ENCODE measurements at regions not wholly inside any gene's neighbourhood (a gene's known extent, or its start where the extent isn't known, plus 50 kb on each side); places are given as distances from the start of the nearest gene placed in this dataset.

GRCh38 chr22:27297125-27297524, 504.4 kb downstream of the MN1 start:
- no peaks in the 10 kb centered on the region for H3K9me3 Mint-ChIP-seq
- intact Hi-C loops (cut with micrococcal nuclease) = no loop called here
- ATAC-seq = no peak

GRCh38 chr22:27298332-27298731, 503.2 kb downstream of the MN1 start:
- ATAC-seq (no peak), DNase-seq (no peak)
- ChIA-PET POLR2A (no interaction called here), CTCF (no interaction called here)
- Mint-ChIP-seq H3K9me3 (no peaks in the 10 kb centered on the region), H3K36me3 (no peaks in the 10 kb centered on the region), H3K27ac (no peak overlapping the region), H3K4me3 (no peak overlapping the region), H3K27me3 (peaks cover 14 to 54% (median 43%) of the 10 kb centered on the region in 5 donors), H3K4me1 (peaks cover 0 to 5% (median 0%) of the 10 kb centered on the region in 7 donors)
- Histone ChIP-seq H3K4me3 (ENCODE audit: low read length) (no peak overlapping the region), H3K27me3 (ENCODE audit: control insufficient read depth in 2 of 2, insufficient read depth in 2 of 2, low read length in 2 of 2) (peaks cover 0 to 3% of the 10 kb centered on the region in 2 donors), H3K36me3 (ENCODE audit: control insufficient read depth in 2 of 3, insufficient read depth in 3 of 3, low read length in 3 of 3) (no peaks in the 10 kb centered on the region), H3K9me3 (ENCODE audit: control insufficient read depth in 2 of 3, low read length in 3 of 3) (no peaks in the 10 kb centered on the region), H3K4me1 (ENCODE audit: control insufficient read depth in 2 of 2, insufficient read depth in 2 of 2, low read length in 2 of 2) (no peaks in the 10 kb centered on the region), H3K27ac (ENCODE audit: low read depth, low read length) (no peak overlapping the region)
- intact Hi-C loops (cut with micrococcal nuclease) = no loop called here

More at GRCh38 chr22:27297125-27297524, 504.4 kb downstream of the MN1 start:
- Mint-ChIP-seq H3K27ac (no peak overlapping the region), H3K36me3 (no peaks in the 10 kb centered on the region), H3K4me1 (peaks cover 0 to 5% (median 0%) of the 10 kb centered on the region in 7 donors), H3K27me3 (peaks cover 14 to 59% (median 43%) of the 10 kb centered on the region in 5 donors), H3K4me3 (no peak overlapping the region)
- Histone ChIP-seq H3K4me3 (ENCODE audit: low read length) (no peak overlapping the region), H3K9me3 (ENCODE audit: control insufficient read depth in 2 of 3, low read length in 3 of 3) (no peaks in the 10 kb centered on the region), H3K4me1 (ENCODE audit: control insufficient read depth in 2 of 2, insufficient read depth in 2 of 2, low read length in 2 of 2) (no peaks in the 10 kb centered on the region), H3K27me3 (ENCODE audit: control insufficient read depth in 2 of 2, insufficient read depth in 2 of 2, low read length in 2 of 2) (peaks cover 0 to 3% of the 10 kb centered on the region in 2 donors), H3K27ac (ENCODE audit: low read depth, low read length) (no peak overlapping the region), H3K36me3 (ENCODE audit: control insufficient read depth in 2 of 3, insufficient read depth in 3 of 3, low read length in 3 of 3) (no peaks in the 10 kb centered on the region)
- POLR2A ChIA-PET = no interaction called here
- CTCF ChIA-PET = no interaction called here
- DNase-seq = no peak

GRCh38 chr22:27298742-27299141, 502.8 kb downstream of the MN1 start:
- Mint-ChIP-seq H3K9me3 (peaks cover 0 to 3% (median 0%) of the 10 kb centered on the region in 11 donors), H3K36me3 (no peaks in the 10 kb centered on the region), H3K27me3 (peaks cover 14 to 58% (median 47%) of the 10 kb centered on the region in 5 donors), H3K4me1 (peaks cover 0 to 5% (median 0%) of the 10 kb centered on the region in 7 donors), H3K27ac (no peak overlapping the region), H3K4me3 (no peak overlapping the region)
- Histone ChIP-seq H3K27ac (ENCODE audit: low read depth, low read length) (no peak overlapping the region), H3K27me3 (ENCODE audit: control insufficient read depth in 2 of 2, insufficient read depth in 2 of 2, low read length in 2 of 2) (peaks cover 0 to 3% of the 10 kb centered on the region in 2 donors), H3K4me3 (ENCODE audit: low read length) (no peak overlapping the region), H3K36me3 (ENCODE audit: control insufficient read depth in 2 of 3, insufficient read depth in 3 of 3, low read length in 3 of 3) (no peaks in the 10 kb centered on the region), H3K9me3 (ENCODE audit: control insufficient read depth in 2 of 3, low read length in 3 of 3) (peaks cover 0 to 2% (median 0%) of the 10 kb centered on the region in 3 experiments), H3K4me1 (ENCODE audit: control insufficient read depth in 2 of 2, insufficient read depth in 2 of 2, low read length in 2 of 2) (no peaks in the 10 kb centered on the region)
- no peak for DNase-seq
- ChIA-PET CTCF (no interaction called here), POLR2A (no interaction called here)
- ATAC-seq = no peak
- intact Hi-C loops (cut with micrococcal nuclease) = no loop called here

- H3K4me3 ChIP-seq (ENCODE audit: low read length) = no peak overlapping the region
- ATAC-seq (no peak), DNase-seq (no peak)
- Mint-ChIP-seq H3K9me3 (peaks cover 0 to 5% (median 0%) of the 10 kb centered on the region in 11 donors), H3K4me3 (no peak overlapping the region), H3K4me1 (peaks cover 0 to 5% (median 0%) of the 10 kb centered on the region in 7 donors), H3K36me3 (no peaks in the 10 kb centered on the region), H3K27ac (no peak overlapping the region), H3K27me3 (peaks cover 14 to 61% (median 48%) of the 10 kb centered on the region in 5 donors)
- no peaks in the 10 kb centered on the region for H3K36me3 ChIP-seq (ENCODE audit: control insufficient read depth in 2 of 3, insufficient read depth in 3 of 3, low read length in 3 of 3)
- peaks cover 0 to 4% (median 0%) of the 10 kb centered on the region in 3 experiments for H3K9me3 ChIP-seq (ENCODE audit: control insufficient read depth in 2 of 3, low read length in 3 of 3)
- CTCF ChIA-PET = no interaction called here
- H3K27me3 ChIP-seq (ENCODE audit: control insufficient read depth in 2 of 2, insufficient read depth in 2 of 2, low read length in 2 of 2) = peaks cover 0 to 3% of the 10 kb centered on the region in 2 donors
- POLR2A ChIA-PET = no interaction called here
- H3K27ac ChIP-seq (ENCODE audit: low read depth, low read length) = no peak overlapping the region
- intact Hi-C loops (cut with micrococcal nuclease) = no loop called here
- no peaks in the 10 kb centered on the region for H3K4me1 ChIP-seq (ENCODE audit: control insufficient read depth in 2 of 2, insufficient read depth in 2 of 2, low read length in 2 of 2)
Measured at GRCh38 chr22:27299181-27300085, 502.1 kb downstream of the MN1 start.

GRCh38 chr22:27300536-27301285, 500.8 kb downstream of the MN1 start:
- H3K36me3 ChIP-seq (ENCODE audit: control insufficient read depth in 2 of 3, insufficient read depth in 3 of 3, low read length in 3 of 3) = no peaks in the 10 kb centered on the region
- H3K27me3 ChIP-seq (ENCODE audit: control insufficient read depth in 2 of 2, insufficient read depth in 2 of 2, low read length in 2 of 2) = peaks cover 0 to 3% of the 10 kb centered on the region in 2 donors
- H3K27ac ChIP-seq (ENCODE audit: low read depth, low read length) = no peak overlapping the region
- H3K27ac Mint-ChIP-seq = no peak overlapping the region
- ChIA-PET POLR2A (no interaction called here), CTCF (no interaction called here)
- H3K4me1 ChIP-seq (ENCODE audit: control insufficient read depth in 2 of 2, insufficient read depth in 2 of 2, low read length in 2 of 2) = no peaks in the 10 kb centered on the region
- H3K4me3 Mint-ChIP-seq = peak overlapping the region in 1 of 10 donors; percentile 21
- intact Hi-C loops (cut with micrococcal nuclease) = no loop called here
- peaks cover 0 to 4% (median 0%) of the 10 kb centered on the region in 3 experiments for H3K9me3 ChIP-seq (ENCODE audit: control insufficient read depth in 2 of 3, low read length in 3 of 3)
- DNase-seq (no peak), ATAC-seq (no peak)
- no peaks in the 10 kb centered on the region for H3K36me3 Mint-ChIP-seq
- H3K9me3 Mint-ChIP-seq = peaks cover 0 to 5% (median 0%) of the 10 kb centered on the region in 11 donors
- peaks cover 0 to 5% (median 0%) of the 10 kb centered on the region in 7 donors for H3K4me1 Mint-ChIP-seq
- no peak overlapping the region for H3K4me3 ChIP-seq (ENCODE audit: low read length)
- peaks cover 14 to 55% (median 42%) of the 10 kb centered on the region in 5 donors for H3K27me3 Mint-ChIP-seq

GRCh38 chr22:27302501-27302900, 499.1 kb downstream of the MN1 start:
- no peak overlapping the region for H3K27ac Mint-ChIP-seq
- H3K36me3 ChIP-seq (ENCODE audit: control insufficient read depth in 2 of 3, insufficient read depth in 3 of 3, low read length in 3 of 3) = no peaks in the 10 kb centered on the region
- no peak overlapping the region for H3K4me3 Mint-ChIP-seq
- no peaks in the 10 kb centered on the region for H3K36me3 Mint-ChIP-seq
- H3K27ac ChIP-seq (ENCODE audit: low read depth, low read length) = no peak overlapping the region
- no peaks in the 10 kb centered on the region for H3K4me1 ChIP-seq (ENCODE audit: control insufficient read depth in 2 of 2, insufficient read depth in 2 of 2, low read length in 2 of 2)
- peaks cover 0 to 3% of the 10 kb centered on the region in 2 donors for H3K27me3 ChIP-seq (ENCODE audit: control insufficient read depth in 2 of 2, insufficient read depth in 2 of 2, low read length in 2 of 2)
- H3K9me3 ChIP-seq (ENCODE audit: control insufficient read depth in 2 of 3, low read length in 3 of 3) = peaks cover 0 to 4% (median 0%) of the 10 kb centered on the region in 3 experiments
- no peak for ATAC-seq
- ChIA-PET CTCF (no interaction called here), POLR2A (no interaction called here)
- peaks cover 10 to 39% (median 32%) of the 10 kb centered on the region in 5 donors for H3K27me3 Mint-ChIP-seq
- intact Hi-C loops (cut with micrococcal nuclease) = no loop called here
- no peak for DNase-seq
- peaks cover 0 to 5% (median 0%) of the 10 kb centered on the region in 11 donors for H3K9me3 Mint-ChIP-seq
- H3K4me3 ChIP-seq (ENCODE audit: low read length) = no peak overlapping the region
- peaks cover 0 to 9% (median 1%) of the 10 kb centered on the region in 7 donors for H3K4me1 Mint-ChIP-seq

Data from naive thymus-derived CD4-positive, alpha-beta T cell (primary cell).